ENCODE measurements at regions not wholly inside any gene's neighbourhood (a gene's known extent, or its start where the extent isn't known, plus 50 kb on each side); places are given as distances from the start of the nearest gene placed in this dataset.

GRCh38 chr5:18699681-18700080, 1065.4 kb downstream of the TAF11L14 start:
- Mint-ChIP-seq H3K36me3 (no peaks in the 10 kb centered on the region), H3K27me3 (no peaks in the 10 kb centered on the region), H3K4me3 (no peak overlapping the region), H3K4me1 (ENCODE audit: unreplicated experiment) (no peaks in the 10 kb centered on the region), H3K9me3 (no peaks in the 10 kb centered on the region), H3K27ac (no peak overlapping the region)
- DNase-seq (ENCODE audit: extremely low spot score, unreplicated experiment), result no peak
- TF ChIP-seq, protein P1, sequence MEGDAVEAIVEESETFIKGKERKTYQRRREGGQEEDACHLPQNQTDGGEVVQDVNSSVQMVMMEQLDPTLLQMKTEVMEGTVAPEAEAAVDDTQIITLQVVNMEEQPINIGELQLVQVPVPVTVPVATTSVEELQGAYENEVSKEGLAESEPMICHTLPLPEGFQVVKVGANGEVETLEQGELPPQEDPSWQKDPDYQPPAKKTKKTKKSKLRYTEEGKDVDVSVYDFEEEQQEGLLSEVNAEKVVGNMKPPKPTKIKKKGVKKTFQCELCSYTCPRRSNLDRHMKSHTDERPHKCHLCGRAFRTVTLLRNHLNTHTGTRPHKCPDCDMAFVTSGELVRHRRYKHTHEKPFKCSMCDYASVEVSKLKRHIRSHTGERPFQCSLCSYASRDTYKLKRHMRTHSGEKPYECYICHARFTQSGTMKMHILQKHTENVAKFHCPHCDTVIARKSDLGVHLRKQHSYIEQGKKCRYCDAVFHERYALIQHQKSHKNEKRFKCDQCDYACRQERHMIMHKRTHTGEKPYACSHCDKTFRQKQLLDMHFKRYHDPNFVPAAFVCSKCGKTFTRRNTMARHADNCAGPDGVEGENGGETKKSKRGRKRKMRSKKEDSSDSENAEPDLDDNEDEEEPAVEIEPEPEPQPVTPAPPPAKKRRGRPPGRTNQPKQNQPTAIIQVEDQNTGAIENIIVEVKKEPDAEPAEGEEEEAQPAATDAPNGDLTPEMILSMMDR (conservative IDR thresholded peaks at IDR 0.05), result no peak

- no peaks in the 10 kb centered on the region for H3K36me3 Mint-ChIP-seq
- no peaks in the 10 kb centered on the region for H3K9me3 Mint-ChIP-seq
- TF ChIP-seq, protein P1 (conservative IDR thresholded peaks at IDR 0.05), result no peak
- no peak overlapping the region for H3K4me3 Mint-ChIP-seq
- no peaks in the 10 kb centered on the region for H3K4me1 Mint-ChIP-seq (ENCODE audit: unreplicated experiment)
- H3K27me3 Mint-ChIP-seq, result no peaks in the 10 kb centered on the region
- no peak overlapping the region for H3K27ac Mint-ChIP-seq
- DNase-seq (ENCODE audit: extremely low spot score, unreplicated experiment), result no peak
Observed at GRCh38 chr5:18702821-18703220, 1068.6 kb downstream of the TAF11L14 start.

DNA sequence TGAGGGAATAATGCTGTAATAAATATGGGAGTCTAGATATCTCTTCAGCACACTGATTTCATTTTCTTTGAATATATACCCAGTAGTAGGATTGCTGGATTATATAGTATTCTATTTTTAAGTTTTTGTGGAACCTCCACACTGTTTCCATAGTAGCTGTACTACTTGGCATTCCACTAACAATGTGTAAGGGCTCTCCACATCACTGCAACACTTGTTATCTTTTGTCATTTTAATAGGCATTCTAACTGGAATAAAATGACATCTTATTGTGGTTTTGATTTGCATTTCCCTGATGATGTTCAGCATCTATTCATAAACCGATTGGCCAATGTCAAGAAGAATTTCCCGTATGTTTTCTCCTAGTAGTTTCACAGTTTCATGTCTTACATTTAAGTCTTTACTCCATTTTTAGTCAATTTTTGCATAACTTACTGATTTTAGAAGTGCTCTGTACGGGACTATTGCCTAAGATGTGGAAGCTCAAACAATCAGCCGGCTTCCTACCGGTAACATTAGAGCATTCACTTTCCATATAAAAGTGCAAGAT, 1078.8 kb downstream of the TAF11L14 start:
- TF ChIP-seq, protein P1 (conservative IDR thresholded peaks at IDR 0.05), result no peak
- no peak overlapping the region for H3K4me3 Mint-ChIP-seq
- no peaks in the 10 kb centered on the region for H3K9me3 Mint-ChIP-seq
- no peaks in the 10 kb centered on the region for H3K4me1 Mint-ChIP-seq (ENCODE audit: unreplicated experiment)
- DNase-seq (ENCODE audit: extremely low spot score, unreplicated experiment), result no peak
- no peak overlapping the region for H3K27ac Mint-ChIP-seq
- H3K27me3 Mint-ChIP-seq, result no peaks in the 10 kb centered on the region
- H3K36me3 Mint-ChIP-seq, result no peaks in the 10 kb centered on the region

- Mint-ChIP-seq H3K4me3 (no peak overlapping the region), H3K9me3 (peaks cover 4% of the 10 kb centered on the region), H3K27me3 (no peaks in the 10 kb centered on the region), H3K4me1 (ENCODE audit: unreplicated experiment) (no peaks in the 10 kb centered on the region), H3K36me3 (no peaks in the 10 kb centered on the region), H3K27ac (no peak overlapping the region)
- TF ChIP-seq, protein P1 (conservative IDR thresholded peaks at IDR 0.05), result no peak
- no peak for DNase-seq (ENCODE audit: extremely low spot score, unreplicated experiment)
Observed at GRCh38 chr5:18720002-18720401, 1085.7 kb downstream of the TAF11L14 start.

DNA sequence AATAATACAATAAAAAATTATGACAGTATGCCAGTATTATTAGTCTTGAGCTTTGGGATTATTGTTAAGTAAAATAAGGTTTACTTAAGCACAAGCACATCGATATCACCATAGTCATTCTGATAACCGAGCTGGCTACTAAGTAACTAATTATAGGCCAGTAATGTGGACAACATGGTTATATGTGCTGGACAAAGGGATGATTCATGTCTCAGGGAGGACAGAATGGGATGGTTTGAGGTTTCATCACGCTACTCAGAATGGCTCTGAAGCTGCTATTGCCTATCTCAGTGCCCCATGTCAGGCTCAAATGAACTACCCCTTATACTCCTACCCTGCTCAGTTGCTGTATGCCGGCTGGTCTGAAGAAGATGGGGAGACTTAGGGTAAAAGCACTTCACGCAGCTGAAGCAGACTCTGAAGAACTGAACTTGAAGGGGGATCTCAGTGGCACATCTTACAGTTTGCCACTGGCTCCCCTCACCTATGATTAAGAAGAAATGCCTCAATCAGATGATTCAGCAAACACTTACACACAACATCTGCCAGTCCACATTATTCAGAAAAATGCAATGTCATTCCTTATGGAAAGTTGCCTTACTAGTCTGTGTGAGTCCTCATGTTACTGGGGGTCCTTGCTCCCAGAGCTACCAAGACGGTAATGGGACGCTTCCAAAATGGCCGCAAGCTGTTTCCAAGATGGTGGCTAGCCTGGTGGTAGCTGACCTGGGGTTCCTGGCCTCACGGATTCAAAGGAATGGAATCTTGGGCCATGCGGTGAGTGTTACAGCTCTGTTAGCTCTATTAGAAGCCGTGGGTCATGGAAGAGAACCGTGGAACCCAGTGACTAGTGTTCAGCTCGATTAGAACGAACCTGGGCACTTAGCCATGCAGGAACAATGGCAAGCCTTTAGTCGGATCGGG, 1098.6 kb downstream of the TAF11L14 start:
- TF ChIP-seq, protein P1 (conservative IDR thresholded peaks at IDR 0.05), result no peak
- Mint-ChIP-seq H3K27ac (no peak overlapping the region), H3K27me3 (no peaks in the 10 kb centered on the region), H3K9me3 (no peaks in the 10 kb centered on the region), H3K36me3 (no peaks in the 10 kb centered on the region), H3K4me1 (ENCODE audit: unreplicated experiment) (peaks cover 3% of the 10 kb centered on the region), H3K4me3 (no peak overlapping the region)
- no peak for DNase-seq (ENCODE audit: extremely low spot score, unreplicated experiment)
